ENCODE measurements at regions not wholly inside any gene's neighbourhood (a gene's known extent, or its start where the extent isn't known, plus 50 kb on each side); places are given as distances from the start of the nearest gene placed in this dataset.
"Not testable (repeated sequence)": the region's sequence is repeated elsewhere in the genome, so short reads cannot be mapped to it uniquely, and the experiment has no call there.

DNA sequence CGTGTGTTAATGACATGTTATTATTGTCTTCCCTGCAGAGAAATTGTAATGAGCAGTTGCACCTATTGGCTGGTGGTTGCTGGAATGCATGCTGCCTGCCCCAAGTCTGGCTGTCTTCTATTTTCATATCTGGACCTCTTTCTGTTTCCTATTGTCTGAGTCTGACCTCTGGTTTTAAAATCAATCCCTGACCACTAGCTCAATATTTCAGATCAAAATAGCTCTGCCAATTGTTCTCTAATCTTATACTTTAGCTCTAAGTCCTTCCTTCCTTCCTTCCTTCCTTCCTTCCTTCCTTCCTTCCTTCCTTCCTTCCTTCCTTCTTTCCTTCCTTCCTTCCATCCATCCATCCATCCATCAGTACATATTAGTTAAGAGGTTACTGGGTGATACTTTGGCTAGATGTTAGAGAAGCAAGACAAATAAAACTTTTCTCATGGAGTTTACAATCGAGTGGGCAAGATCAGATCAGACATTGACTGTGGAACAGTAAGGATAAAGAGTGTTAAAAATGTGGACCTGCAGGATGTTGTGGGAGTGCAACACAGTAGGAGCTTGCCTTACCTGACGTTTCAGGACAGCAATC is 417.1 kb downstream of the SOCS6 start:
- DNase-seq, result no peak

DNA sequence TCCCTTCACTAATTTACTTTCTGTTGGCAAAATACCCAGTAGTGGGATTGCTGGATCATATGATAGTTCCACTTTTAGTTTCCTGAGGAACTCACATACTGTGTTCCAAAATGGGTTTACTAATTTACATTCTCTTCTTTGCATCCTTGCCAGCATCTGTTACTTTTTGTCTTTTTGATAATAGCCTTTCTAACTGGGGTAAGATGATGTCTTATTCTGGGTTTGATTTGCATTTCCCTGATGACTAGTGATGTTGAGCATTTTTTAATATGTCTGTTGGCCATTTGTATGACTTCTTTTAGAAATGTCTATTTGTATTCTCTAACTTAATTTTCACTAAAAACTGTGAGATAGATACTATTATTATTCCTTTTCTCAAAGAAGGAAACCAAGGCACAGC is 411.7 kb downstream of the SOCS6 start:
- no peak for DNase-seq

DNA sequence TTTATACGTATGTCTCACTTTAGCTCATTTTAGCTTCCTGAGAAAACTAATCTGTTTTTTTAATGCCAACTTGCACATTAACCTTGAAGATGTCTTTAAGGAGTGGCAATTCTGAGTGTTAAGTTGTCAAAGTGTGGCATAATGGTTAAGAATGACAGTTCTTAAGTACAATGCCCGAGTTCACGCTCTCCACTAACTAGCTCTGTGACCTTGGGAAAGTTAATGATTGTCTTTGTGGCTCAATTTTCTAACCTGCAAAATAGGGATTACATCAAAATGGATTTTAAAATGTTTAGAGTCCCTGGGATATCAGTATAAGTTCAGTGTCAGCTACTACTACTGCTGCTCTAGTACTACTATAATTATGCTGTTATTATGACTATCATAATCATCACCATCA is 409.7 kb downstream of the SOCS6 start:
- DNase-seq, result no peak

DNA sequence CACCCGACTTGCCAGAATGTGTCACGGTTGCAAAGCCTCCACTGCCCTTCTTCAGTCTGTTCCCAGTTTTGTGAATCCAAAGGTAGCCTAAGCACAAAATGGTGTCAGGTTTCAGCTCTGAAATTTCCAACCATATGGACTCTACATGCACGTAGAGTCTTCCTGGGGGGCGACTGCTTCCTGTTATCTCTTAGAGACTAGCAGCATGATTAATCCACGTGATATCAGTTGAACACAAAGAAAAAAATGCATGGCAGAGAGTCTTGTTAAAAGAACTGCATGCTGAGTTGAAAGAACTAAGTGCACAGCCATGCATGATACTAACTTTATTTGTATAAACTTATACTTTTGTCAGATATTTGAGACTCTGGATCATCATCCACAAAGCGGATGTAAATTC is 404.4 kb downstream of the SOCS6 start:
- DNase-seq, result no peak

DNA sequence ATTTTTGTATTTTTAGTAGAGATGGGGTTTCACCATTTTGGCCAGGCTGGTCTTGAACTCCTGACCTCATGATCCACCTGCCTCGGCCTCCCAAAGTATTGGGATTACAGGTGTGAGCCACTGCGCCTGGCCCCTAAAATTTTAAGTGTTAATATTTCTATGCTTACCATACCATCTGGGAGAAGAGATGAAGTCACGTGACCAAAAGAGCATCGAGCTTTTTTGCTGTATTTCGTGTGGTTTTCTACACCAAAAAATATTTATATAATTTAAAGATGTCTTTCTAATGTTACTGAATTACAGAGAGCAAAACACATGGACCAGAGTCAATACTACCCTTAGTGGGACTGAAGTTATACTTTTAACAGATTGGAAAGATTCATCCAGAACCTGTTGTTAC is 400.9 kb downstream of the SOCS6 start:
- not testable (repeated sequence) for DNase-seq

DNA sequence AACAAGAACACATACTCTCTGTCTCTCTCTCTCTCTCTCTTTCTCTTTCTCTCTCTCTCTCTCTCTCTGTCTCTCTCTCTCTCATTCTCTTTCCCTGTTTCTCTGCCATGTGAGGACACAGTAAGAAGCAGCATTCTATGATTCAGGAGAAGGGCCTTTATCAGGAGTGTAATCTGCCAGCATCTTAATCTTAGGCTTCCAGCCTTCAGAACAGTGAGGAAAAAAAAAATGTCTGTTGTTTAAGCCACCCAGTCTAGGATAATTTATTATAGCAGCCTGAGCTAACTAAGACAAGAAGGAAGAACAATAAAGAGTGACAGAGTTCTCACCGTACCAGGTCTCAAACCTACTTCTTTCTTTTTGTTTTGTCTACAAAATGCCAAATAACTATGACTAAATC is 399.4 kb downstream of the SOCS6 start:
- no peak for DNase-seq

DNA sequence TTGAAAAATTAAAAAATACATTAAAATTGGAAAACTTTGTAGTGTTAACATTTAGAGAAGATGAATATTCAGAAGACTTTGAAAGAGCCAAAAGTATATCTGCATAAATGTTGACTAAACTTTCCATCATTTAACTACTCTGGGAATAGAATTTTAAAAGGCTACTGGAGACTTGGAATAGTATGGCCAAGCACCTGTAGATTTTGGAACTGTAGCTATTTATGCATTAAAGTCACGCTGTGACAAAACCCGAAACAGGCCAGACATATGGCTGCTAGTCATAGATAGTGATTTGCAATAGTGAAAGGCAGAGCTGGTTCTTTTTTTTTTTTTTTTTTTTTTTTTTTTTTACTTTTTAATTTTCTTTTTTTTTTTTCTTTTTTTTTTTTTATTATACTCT is 396.0 kb downstream of the SOCS6 start:
- DNase-seq, result no peak

DNA sequence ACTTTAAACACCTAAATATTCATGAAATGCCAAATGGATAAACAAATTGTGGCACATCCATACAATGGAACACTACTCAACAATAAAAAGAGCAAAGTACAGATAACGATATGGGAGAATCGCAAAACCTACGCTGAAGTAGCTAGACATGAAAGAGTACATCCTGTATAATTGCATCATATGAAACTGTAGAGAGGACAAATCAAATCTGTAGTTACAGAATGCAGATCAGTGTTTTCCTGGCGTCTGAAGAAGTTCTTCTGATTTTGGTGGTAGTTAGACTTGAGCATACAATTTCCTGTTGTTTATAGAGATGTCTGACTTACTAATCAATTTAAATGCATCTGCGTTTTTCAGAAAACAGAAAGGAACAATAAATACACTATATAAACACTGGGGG is 394.4 kb downstream of the SOCS6 start:
- no peak for DNase-seq

DNA sequence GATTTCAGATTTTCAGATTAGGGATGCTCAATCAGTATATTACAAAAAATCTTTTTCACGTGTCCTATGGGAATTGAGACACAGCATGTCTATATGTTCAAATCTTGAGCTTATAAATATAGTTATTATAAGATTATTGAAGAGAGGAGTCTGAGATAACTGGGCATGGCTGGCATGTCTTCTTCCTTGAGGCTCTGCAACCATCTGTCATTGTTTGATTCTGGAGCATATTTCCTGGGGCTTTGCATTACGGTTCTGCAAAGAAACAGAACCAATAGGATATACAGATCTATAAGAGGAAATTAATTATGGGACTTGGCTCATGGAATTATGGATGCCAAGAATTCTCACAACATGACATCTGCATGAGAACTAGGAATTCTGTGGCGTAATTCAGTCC is 386.1 kb downstream of the SOCS6 start:
- no peak for DNase-seq

DNA sequence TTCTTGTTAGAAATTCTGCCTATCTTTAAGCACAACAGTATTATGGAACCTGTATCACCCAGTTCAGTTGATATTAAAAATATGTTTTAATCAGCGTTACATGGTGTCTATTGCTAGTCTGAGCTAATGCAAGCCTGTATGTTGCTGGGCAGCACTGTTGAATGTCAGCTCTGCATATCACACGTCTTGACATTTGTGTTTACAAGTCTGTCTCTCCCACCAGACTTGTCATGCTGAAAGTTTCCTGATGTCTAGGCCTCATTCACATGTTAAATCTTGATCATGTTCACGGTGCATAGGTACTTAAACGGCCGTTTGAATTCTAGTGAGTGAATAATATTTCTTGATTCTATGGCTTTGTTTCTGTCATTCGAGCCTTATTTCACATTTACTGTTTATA is 385.0 kb downstream of the SOCS6 start:
- no peak for DNase-seq

DNA sequence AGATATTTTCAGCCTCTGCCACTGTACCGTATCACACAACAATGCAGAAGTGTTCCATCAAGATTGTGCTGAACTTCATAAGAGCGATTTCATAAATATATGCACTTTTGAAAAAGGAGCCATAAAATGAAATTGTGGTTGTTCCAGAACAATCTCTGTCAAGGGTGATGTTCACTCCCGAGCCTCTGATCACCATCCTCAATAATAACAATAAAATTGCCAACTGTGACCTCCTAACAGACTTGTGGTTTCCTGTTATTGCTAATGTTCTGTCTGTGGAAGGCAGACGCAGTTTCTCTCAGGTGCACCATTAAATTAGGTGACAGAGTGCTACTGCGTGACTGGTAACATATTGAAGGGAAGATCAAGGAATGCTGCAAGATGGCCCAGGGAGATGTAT is 383.7 kb downstream of the SOCS6 start:
- DNase-seq, result no peak

DNA sequence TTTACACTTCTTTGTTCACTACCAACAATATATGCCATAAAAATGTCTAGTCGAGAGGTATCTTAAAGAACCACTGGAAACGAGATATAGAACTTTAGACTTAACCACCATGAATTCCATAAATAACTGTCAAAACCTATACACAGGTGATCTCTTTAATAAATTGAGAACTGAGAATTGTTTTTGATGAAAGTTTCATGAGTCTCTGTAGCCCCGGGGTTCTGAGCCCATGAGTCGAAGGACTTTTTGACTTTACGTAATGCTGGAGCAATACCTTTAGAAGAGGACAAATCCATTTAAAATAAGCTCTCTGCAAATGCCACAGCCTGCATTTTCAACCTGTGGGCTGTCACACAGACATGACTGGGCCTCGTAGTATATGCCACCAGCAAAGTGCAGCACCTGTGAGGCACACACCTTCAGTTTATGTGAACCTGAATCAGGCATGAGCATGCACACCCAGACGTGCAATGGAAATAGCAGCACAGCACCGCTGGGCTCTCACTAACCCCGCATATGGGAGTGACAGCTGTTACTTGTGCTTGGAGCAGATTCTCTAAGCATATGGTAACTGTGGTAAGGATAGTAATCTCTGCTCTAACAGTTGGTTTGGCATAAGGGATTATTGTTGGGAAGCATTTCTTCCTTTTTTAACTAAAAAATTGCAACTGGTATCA is 383.2 kb downstream of the SOCS6 start:
- no peak for DNase-seq

DNA sequence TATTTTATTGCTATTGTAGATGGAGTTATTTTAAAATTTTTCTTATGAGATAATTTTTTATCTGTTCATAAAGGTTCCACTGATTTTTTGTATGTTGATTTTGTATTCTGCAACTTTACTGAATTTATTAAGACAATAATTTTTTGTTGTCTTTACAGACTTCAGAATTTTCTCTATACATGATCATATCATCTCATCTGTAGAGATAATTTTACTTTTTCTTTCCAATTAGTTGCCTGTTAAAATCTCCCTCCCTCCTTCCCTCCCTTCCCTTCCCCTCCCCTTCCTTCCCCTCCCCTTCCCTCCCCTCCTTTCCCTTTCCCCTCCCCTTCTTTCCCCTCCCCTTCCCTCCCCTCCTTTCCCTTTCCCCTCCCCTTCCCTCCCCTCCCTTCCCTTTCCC is 378.1 kb downstream of the SOCS6 start:
- DNase-seq, result no peak

DNA sequence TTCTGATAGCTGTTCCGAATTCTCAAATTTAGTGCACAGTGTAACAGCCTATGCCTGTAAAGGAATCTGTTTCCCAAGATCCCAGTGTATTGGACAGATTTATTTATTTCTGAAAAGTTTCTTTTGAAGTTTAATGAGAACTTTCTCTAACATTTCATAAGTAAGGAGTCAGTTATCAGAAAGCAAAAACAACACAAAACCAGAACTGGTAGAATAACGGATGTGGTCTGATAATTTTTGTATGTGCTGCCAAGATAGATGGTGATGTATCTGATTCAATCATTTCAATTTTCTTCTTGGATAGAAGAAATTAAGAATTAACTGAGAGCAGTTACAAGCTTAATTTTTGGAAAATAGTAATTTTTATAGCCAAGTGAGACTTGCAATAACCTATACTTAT is 374.3 kb downstream of the SOCS6 start:
- DNase-seq, result no peak

DNA sequence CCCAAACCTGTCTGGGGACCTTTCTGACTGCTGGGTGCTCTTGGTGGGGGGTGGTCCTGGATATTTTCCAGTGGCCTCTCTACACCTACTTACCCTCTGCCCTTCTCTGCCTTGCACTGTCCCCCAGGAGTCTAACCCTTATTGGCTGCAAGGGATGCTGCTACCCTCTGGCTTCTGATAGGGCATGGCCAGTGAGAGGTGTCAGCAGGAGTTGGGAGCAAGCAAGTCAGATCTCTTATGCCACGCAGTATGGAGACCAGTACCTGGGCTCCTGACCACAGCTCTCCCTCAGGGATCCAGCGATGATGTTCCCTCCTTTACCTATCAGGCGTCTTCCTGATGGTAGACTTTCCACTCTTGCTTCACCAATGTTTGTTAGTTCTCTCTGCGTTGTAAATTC is 373.7 kb downstream of the SOCS6 start:
- no peak for DNase-seq

DNA sequence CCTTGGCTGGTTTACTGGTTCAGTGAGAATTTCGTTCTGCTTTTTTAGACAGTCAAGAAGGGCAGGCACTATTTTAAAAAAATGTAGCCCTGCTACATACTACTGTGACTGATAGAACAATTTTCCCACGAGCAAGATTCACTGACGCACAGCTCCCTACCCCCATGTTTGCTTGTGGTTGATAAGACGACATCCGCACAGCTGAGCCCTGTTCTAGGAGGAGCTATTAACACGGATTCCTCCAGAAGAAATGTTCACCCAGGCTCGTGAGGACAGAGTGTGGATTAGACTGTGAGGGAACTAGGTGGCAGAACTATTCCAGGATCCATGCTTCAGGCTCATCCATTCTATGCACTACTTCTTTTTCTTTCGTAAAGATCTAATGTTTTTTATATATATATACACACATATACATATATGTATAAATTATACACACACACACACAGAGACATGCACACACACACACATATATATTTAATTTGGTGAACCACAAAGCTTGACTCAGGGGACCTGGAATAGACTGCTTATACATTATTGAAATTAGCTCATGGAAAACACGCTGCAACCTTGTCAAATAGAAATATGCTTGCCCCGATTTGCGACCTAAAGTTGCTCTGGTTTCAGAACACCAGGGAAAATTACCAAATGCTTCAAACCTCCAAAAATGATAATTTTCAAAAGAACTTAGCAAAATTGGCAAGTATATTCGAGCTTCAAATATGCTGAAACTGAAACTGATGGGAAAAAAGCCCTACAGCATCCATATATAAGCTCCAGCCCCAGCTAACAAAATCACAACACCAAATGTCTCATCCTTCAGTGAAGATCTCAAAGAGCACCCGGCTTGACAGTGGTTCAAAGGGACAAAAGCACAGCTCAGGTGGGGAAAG is 370.4 kb downstream of the SOCS6 start:
- DNase-seq, result peak; percentile 48

DNA sequence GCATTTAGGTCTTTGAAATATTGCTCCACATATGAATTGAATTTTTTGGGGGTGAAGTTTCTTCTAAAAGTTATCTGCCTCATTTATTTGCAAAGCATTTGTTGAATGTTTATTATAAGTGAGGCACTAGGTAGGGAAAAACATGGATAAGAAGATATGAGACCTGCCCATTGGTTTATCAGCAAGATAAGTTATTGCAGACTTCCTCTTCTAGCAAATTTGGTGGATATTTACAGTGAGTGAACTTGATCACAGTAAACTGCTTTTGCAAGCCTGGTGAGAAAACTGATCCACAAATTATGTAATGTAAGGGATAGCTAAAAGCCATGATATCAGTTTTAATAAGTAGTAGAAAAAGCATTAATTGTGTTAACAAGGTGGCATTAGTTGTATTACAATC is 364.8 kb downstream of the SOCS6 start:
- no peak for DNase-seq

DNA sequence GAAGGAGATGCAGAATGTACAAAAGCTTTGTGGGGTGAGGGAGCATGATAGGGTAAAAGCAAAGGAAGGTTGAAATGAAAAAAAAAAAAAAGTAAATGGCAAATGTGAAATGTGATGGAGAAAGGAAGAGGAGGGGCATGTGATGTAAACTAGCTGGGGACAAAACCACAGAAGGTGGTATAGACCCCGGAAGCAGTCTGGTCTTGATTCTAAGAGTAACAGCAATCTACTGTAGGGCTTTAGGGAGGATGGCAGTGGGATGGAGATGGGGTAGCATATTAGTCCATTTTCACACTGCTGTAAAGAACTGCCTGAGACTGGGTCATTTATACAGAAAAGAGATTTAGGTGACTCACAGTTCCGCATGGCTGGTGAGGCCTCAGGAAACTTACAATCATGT is 362.0 kb downstream of the SOCS6 start:
- no peak for DNase-seq

DNA sequence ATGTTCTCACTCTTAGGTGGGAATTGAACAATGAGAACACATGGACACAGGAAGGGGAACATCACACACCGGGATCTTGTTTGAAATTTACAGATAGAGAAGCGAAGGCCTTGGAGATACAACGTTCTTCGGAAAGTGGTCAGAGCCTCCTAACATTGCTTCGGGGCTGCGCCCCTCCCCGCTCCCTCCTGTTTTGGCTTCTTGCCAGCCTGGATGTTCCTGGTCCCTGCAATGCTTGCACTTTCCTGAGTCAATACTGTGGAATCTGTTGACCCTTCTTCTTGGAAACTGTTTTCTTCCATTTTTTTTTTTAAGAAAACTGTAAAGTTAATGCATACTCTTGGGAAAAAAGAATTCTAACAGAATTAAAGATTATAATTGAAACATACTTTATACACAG is 360.8 kb downstream of the SOCS6 start:
- no peak for DNase-seq

DNA sequence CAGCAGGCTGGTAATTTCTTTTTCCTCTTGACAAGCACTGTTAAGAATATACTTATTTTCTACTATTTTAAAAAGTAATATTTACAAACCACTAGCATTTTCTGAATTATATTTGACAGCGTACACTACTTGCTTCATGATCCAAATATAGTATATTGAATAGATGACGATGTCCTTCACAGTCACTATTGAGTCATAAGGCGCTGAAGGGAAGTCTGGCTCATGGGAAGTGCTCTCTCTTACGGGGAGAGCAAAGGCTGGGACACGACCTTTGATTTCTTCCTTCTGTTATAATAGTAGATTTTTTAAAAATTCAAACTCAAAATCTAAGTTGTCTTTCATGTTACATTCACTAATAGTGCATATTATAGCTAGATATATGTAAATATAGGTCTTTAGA is 357.1 kb downstream of the SOCS6 start:
- no peak for DNase-seq

DNA sequence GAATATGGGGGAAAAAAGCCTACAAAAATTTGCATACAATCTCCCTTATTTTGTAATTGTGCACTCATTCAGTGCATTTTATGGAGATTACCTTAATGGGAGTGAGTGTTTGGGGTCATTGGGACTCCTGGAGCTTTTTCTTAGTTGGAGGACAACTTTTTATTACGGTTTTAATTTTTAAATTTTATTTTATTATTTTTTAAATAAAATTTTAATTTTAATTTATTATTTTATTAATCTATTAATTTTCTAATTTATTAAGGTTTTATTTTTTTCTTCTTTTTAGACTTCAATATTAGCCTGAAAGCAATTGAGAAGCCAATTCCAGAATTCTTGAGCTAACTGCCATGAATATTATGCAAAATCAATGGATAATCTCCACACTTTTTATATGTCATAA is 355.0 kb downstream of the SOCS6 start:
- DNase-seq, result no peak

DNA sequence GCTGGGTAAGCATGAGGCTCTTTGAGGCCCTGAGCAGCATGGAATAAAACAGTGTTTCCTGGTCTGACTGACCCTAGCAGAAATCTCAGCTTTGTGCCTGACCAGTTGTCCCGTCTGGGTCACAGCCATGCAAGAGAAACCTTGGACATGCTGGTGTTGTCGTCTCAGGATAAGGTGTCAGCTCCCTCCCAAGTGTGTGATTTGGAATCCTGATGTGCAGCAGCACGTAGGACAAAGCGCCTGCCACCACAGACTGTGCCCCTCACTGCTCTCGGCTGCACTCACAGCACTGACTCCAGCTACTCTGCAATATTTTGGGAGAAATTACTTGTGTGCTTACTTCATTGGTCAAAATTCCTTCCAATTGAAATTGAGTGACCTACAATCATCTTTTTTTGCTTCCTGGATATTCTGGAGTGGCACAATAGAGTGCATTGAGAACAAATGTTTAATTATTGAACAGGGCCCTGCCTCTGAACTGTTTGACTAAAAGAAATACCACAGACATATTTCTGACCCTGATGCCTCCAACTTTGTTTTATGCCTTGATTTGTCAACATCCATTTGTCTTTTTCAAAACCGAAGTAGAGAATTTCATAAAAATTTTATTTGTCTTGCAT is 352.4 kb downstream of the SOCS6 start:
- no peak for DNase-seq

DNA sequence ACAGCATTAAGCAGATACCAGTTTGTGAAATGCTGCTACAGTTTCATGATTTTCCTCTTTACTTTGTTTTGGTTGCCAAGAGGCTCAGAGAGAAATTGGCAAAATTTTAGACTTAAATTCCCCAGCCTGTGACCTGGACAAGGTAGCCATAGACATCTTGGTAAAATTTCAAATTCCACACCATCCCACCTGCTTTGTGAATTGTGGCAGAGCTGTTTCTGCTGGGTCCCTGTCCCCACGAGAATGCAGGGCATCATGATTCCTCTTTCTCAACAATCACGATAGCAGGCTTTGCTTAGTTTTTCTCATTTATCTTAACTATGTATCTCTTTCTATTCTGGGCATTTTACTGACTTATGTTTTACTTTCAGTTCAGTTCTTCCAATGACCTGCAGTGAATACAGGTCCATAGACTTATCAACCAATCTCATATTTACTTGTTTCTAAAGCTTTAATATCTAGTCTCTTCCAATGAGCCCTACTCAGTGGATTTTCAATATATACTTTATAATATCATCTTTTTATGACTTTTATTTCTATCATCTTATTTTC is 351.6 kb downstream of the SOCS6 start:
- no peak for DNase-seq

DNA sequence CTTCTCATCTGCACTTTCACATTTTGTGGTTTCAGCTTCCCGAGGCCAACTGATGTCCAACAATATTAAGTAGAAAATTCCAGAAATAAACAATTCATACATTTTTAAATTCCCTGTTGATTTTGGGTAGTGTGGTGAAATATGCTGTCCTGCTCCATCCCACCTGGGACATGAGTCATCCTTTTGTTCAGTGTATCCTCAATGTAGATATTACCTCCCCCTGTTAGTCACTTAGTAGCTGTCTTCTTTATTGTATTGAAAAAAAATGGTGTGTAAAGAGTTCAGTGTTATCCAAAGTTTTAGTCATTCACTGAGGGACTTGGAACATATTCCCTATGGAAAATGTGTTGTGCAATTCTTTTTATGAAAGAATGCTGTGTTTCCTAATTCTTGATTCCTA is 348.1 kb downstream of the SOCS6 start:
- DNase-seq, result no peak
